GM21381 (cell line): ENCODE measurements at regions not wholly inside any gene's neighbourhood (a gene's known extent, or its start where the extent isn't known, plus 50 kb on each side); places are given as distances from the start of the nearest gene placed in this dataset.

Experiments used
- ATAC-seq: cut with Tn5 transposase; IDR thresholded peaks from one replicate; pipeline ENCODE4 v1.9.1; 2021; ENCODE audit warnings: mild to moderate bottlenecking, moderate library complexity; ENCODE audit not compliant: unreplicated experiment

GRCh38 chr4:13081830-13082229 is 402.3 kb downstream of the RAB28 start:
- ATAC-seq, result no peak

GRCh38 chr4:13067077-13067476 is 417.1 kb downstream of the RAB28 start:
- no peak for ATAC-seq

- ATAC-seq, result no peak
These were observed 425.1 kb downstream of the RAB28 start for GRCh38 chr4:13059019-13059418.

GRCh38 chr4:13056630-13057189 is 427.4 kb downstream of the RAB28 start:
- ATAC-seq, result no peak

DNA sequence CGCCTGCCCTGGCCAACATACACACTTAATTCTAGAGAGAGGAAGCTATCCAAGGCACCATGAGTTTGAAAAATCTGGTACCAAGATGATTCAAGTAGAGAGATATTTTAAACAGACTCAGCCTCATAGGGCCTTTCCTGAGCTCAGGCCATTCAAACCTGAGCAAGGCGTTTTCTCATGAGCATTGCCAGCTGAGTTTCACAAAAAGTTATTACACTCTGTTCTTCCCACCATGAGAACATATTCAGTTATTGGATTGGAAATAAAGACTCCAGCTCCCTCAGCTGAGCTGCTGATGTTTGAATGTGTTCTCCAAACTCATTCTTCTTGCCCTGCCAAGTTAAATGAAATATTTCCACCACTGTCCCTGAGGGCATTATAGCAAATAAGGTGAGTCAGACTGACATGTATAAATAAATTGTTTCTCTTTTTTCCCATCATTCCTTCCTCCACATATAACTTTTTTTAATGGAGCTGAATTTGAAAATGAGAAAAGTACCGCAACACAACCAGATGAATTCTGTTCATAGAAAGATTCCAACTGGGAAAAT is 429.6 kb downstream of the RAB28 start:
- no peak for ATAC-seq

GRCh38 chr4:13047591-13047990 is 436.5 kb downstream of the RAB28 start:
- no peak for ATAC-seq

DNA sequence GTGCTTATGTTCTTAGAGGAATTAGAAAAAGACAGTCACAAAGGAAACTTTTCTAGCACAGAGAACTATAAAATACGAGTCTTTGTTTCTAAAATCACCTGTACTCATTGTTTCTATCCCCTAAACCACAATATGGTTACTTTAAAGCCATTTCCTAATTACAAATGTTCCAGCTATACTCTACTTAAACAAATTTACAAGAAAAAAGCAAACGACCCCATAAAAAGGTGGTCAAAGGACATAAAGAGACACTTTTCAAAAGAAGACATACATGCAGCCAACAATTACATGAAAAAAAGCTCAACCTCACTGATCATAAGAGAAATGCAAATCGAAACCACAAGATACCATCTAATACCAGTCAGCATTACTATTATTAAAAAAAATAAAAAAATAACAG is 447.3 kb downstream of the RAB28 start:
- no peak for ATAC-seq

GRCh38 chr4:13032936-13033335 is 451.2 kb downstream of the RAB28 start:
- ATAC-seq, result no peak

DNA sequence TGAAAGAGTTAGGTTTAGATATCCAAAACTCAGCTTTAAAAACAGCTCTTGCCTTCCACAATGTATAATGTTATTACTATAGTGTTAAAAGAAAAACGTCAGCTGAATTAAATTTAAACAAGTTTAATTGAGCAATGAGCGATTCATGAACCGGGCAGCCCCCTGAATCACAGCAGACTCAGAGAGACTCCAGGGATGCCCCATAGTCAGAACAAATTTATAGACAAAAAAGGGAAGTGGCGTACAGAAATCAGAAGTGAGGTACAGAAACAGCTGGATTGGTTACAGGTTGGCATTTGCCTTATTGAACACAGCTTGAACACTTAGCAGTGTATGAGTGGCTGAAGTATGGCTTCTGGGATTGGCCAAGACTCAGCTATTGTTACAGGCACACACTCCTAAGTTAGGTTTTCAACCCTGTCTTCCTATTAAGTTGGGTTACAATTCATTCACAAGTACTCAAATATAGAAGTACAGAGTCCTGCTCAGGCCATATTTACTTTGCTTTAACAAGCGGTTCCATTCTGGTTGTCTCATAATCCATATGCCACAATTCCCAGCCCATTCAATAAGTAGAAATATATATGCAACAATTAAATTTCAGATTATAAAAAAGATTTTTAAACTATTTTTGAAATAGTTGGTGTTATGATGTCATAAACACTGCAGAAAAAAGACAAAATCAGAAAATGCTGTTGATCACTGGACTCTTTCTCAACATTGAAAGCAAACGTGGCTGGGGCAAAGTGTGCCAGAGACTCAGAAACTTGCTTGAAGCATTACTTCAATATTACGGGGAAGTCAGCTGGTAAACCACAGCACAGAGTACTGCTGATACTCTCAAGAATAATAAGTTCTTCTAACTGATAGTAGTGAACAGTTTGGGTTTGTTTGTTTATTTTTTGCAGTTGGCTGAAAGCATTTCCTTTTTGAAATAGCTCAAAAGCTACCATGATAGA is 459.7 kb downstream of the RAB28 start:
- ATAC-seq, result no peak

GRCh38 chr4:13007802-13008470 is 476.2 kb downstream of the RAB28 start:
- ATAC-seq, result no peak

GRCh38 chr4:12993923-12994322 is 490.2 kb downstream of the RAB28 start:
- no peak for ATAC-seq

GRCh38 chr4:12987284-12987683 is 496.9 kb downstream of the RAB28 start:
- no peak for ATAC-seq

GRCh38 chr4:12979797-12980196 is 504.3 kb downstream of the RAB28 start:
- no peak for ATAC-seq

DNA sequence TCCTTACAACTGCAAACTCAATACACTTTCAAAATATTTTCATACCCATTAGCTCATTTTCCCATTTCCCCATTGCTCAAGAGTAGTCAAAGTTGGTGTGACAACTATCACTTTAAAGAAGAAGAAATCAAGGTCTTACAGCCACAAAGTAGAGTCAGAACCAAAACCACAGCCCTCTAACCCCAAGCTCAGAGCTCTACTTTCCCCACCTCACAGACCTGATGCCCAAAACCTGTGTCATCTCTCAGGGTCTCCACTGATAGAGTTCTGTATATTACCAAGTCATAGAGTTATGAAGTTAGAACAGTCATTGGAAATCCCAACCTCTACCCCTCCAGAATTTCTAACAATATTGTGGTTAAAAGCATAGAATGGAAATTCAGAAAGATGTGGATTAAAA is 505.8 kb downstream of the RAB28 start:
- ATAC-seq, result no peak

DNA sequence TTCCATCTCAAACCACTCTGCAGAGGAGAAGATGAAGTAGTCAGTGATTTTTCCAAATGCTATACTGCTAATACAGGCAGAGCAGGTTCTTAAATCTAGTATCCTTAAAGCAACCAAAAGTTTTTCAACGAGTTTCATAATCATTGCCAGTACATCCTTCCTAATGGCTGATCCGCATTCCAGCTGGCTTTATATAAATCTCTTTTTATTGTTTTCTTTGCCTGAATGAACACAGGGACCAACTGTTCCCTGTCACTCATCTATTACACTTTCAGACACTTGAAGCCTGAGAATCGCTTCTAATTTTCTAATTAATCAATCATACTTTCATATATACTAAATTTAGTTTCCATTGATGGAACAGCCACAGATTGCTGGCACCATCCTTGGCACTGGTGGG is 508.6 kb downstream of the RAB28 start:
- ATAC-seq, result no peak

GRCh38 chr4:12973522-12973921 is 510.6 kb downstream of the RAB28 start:
- ATAC-seq, result no peak

DNA sequence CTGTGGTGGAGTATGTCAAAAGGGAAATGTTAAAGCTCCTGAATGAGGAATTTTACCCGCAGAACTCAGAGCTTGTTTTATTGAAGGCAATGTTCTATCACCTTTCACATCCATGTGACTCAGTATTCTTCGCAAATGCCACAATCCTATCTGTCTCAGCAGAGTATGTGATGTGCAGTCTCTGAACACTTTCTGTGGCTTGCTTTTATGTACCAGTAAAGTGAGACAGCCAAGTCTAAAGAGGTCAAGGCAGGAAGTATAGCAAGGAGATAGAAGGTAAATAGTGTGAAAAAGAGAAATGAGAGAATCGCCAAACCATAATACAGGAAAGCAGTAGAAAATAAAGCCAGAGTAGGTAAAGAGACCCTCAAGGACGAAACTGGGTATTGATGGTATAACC is 515.8 kb downstream of the RAB28 start:
- ATAC-seq, result no peak

DNA sequence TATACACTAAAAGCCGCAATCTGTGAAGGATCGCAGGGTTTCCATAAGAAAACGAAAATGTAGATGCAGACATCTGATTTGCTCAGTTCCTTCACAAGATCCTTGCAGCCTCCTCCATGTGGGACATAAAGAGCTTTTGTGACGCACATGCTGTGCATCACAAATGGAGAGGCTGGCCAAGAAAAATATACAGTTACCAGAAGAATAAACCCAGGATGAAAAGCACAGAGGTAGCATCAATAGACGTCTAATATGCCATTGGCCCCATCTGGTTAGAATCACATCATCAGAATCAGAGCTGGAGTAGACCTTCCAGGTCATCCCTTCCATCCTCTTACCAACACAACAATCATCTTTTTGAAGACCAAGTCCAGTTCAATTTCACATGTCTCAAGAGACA is 517.4 kb downstream of the RAB28 start:
- no peak for ATAC-seq

GRCh38 chr4:12965334-12965733 is 518.8 kb downstream of the RAB28 start:
- ATAC-seq, result no peak

- ATAC-seq, result no peak
These were observed 520.2 kb downstream of the RAB28 start for GRCh38 chr4:12963912-12964311.

- no peak for ATAC-seq
These were observed 520.8 kb downstream of the RAB28 start for GRCh38 chr4:12963291-12963690.

DNA sequence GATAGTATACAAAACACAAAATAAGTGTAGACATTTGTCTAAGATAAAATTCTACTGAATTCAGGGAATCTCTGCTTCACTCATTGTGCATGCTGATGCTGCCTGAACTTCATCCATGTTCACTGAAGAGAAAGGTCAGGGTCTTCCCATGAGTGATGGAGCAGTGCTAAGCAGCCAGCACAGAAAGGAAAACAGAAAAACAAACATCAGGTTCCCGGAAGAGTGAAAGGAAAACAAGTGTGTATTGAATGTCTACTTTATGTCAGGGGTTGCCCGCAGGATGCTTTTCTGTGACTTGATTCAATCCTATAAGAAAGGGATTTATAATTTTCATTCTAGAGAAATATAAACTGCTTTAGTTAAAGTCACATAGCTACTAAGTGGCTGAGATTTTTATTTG is 522.4 kb downstream of the RAB28 start:
- ATAC-seq, result no peak
